Keratinocyte (primary cell): ENCODE measurements at regions not wholly inside any gene's neighbourhood (a gene's known extent, or its start where the extent isn't known, plus 50 kb on each side); places are given as distances from the start of the nearest gene placed in this dataset.

Experiments used
- DNase-seq: peaks from one replicate; pipeline ENCODE4 v3.0.0-alpha.2; 2011; ENCODE audit warnings: low read depth, missing footprints, low spot score
- FAIRE-seq: peaks from 2 replicates; lab custom pipeline; 2011; peaks lifted over from hg19 to GRCh38; lab: Jason Lieb, UNC
- H2AFZ ChIP-seq: 2 replicates; pipeline ENCODE4 v1.6.0; 2012; ENCODE audit warnings: low read length, control low read depth, inconsistent platforms; ENCODE audit not compliant: control insufficient read depth
- H3K27ac ChIP-seq: 2 replicates; pipeline ENCODE4 v1.5.1; 2011; ENCODE audit warnings: low read length; ENCODE audit not compliant: control insufficient read depth, insufficient read depth
- H3K27me3 ChIP-seq: 3 replicates; pipeline ENCODE4 v1.6.0; 2011; ENCODE audit warnings: low read length; ENCODE audit not compliant: control insufficient read depth, insufficient read depth; ENCODE audit errors: extremely low read depth
- H3K36me3 ChIP-seq, 2 experiments: 2 replicates in 1 of 2; 3 replicates in 1 of 2; pipeline ENCODE4 v1.5.1; 2011; ENCODE audit warnings: low read length in 2 of 2, mild to moderate bottlenecking in 1 of 2; ENCODE audit not compliant: control insufficient read depth in 2 of 2, insufficient read depth in 2 of 2; ENCODE audit errors: extremely low read depth in 1 of 2
- H3K4me1 ChIP-seq: 3 replicates; pipeline ENCODE4 v1.5.1; 2011; ENCODE audit warnings: low read length; ENCODE audit not compliant: control insufficient read depth, insufficient read depth; ENCODE audit errors: extremely low read depth
- H3K4me2 ChIP-seq: 3 replicates; pipeline ENCODE4 v1.6.0; 2011; ENCODE audit warnings: low read depth, low read length; ENCODE audit not compliant: control insufficient read depth, insufficient read depth; ENCODE audit errors: extremely low read depth
- H3K4me3 ChIP-seq, 3 experiments: fragments of 200-600 bp in 1 of 3; sonication (generic) in 1 of 3; 2 replicates in 2 of 3; 3 replicates in 1 of 3; pipeline ENCODE4 v1.5.1; 2011 to 2016; ENCODE audit warnings: low read length in 3 of 3, mild to moderate bottlenecking in 3 of 3, control low read depth in 2 of 3, inconsistent platforms in 1 of 3, low read depth in 1 of 3, mixed read lengths in 1 of 3, mixed run types in 1 of 3, moderate library complexity in 1 of 3; ENCODE audit not compliant: control insufficient read depth in 2 of 3, insufficient read depth in 2 of 3; ENCODE audit errors: extremely low read depth in 1 of 3
- H3K79me2 ChIP-seq: 2 replicates; pipeline ENCODE4 v1.6.0; 2012; ENCODE audit warnings: low read length; ENCODE audit not compliant: control insufficient read depth, insufficient read depth
- H3K9ac ChIP-seq: 3 replicates; pipeline ENCODE4 v1.6.0; 2011; ENCODE audit warnings: low read length; ENCODE audit not compliant: control insufficient read depth, insufficient read depth; ENCODE audit errors: extremely low read depth
- H3K9me1 ChIP-seq: 3 replicates; pipeline ENCODE4 v1.6.0; 2011; ENCODE audit warnings: low read length; ENCODE audit not compliant: control insufficient read depth, insufficient read depth; ENCODE audit errors: extremely low read depth
- H3K9me3 ChIP-seq: 2 replicates; pipeline ENCODE4 v1.5.1; 2012; ENCODE audit warnings: low read depth, low read length; ENCODE audit not compliant: control insufficient read depth
- H4K20me1 ChIP-seq: 3 replicates; pipeline ENCODE4 v1.6.0; 2011; ENCODE audit warnings: low read length; ENCODE audit not compliant: control insufficient read depth, insufficient read depth; ENCODE audit errors: extremely low read depth
- CTCF ChIP-seq, 3 experiments: IDR thresholded peaks in 1 of 3; conservative IDR thresholded peaks in 1 of 3; optimal IDR thresholded peaks in 1 of 3; 2 replicates in 2 of 3; 3 replicates in 1 of 3; pipeline versions ENCODE3 to v1.5.1; 2011; ENCODE audit warnings: low read length in 3 of 3, mild to moderate bottlenecking in 3 of 3, moderate library complexity in 2 of 3, control low read depth in 1 of 3, inconsistent platforms in 1 of 3; ENCODE audit not compliant: insufficient read depth in 2 of 3; ENCODE audit errors: extremely low read depth in 1 of 3
- EZH2 ChIP-seq: IDR thresholded peaks from one replicate; pipeline ENCODE4 v1.6.1; 2012; ENCODE audit warnings: inconsistent platforms, mild to moderate bottlenecking, low read length, moderate library complexity
- dilution Hi-C: fragments of 300-500 bp; cut with MboI; formaldehyde crosslinking; loops from one replicate; pipeline ENCODE4 v1.7.0; 2020; ENCODE audit warnings: low sequenced_read_pairs; ENCODE audit not compliant: extremely low pct_ligation_motif_present

GRCh38 chr1:193537266-193538002, 351.0 kb upstream of the B3GALT2 start:
- H3K4me2 ChIP-seq = no peak overlapping the region
- no peaks in the 10 kb centered on the region for H3K27me3 ChIP-seq
- dilution Hi-C loops = no loop called here
- H3K9ac ChIP-seq = no peak overlapping the region
- no peaks in the 10 kb centered on the region for H4K20me1 ChIP-seq
- H3K9me1 ChIP-seq = no peaks in the 10 kb centered on the region
- H3K4me3 ChIP-seq = no peak overlapping the region
- no peaks in the 10 kb centered on the region for H3K79me2 ChIP-seq
- FAIRE-seq (no peak), DNase-seq (no peak)
- H3K9me3 ChIP-seq = no peaks in the 10 kb centered on the region
- H2AFZ ChIP-seq = no peak overlapping the region
- H3K36me3 ChIP-seq = no peaks in the 10 kb centered on the region
- no peak overlapping the region for H3K27ac ChIP-seq
- no peaks in the 10 kb centered on the region for H3K4me1 ChIP-seq
- TF ChIP-seq CTCF (optimal IDR thresholded peaks at IDR 0.05 in 1 of 3, IDR thresholded peaks at IDR 0.05 in 1 of 3, conservative IDR thresholded peaks at IDR 0.05 in 1 of 3; ENCODE audit: extremely low read depth in 1 of 3, insufficient read depth in 2 of 3, low read length in 3 of 3) (no peak), EZH2 (no peak)

GRCh38 chr1:193533853-193534252, 347.4 kb upstream of the B3GALT2 start:
- no peaks in the 10 kb centered on the region for H3K9me3 ChIP-seq
- no peak overlapping the region for H3K9ac ChIP-seq
- dilution Hi-C loops = no loop called here
- H3K9me1 ChIP-seq = no peaks in the 10 kb centered on the region
- H2AFZ ChIP-seq = no peak overlapping the region
- no peak for TF ChIP-seq CTCF (optimal IDR thresholded peaks at IDR 0.05 in 1 of 3, IDR thresholded peaks at IDR 0.05 in 1 of 3, conservative IDR thresholded peaks at IDR 0.05 in 1 of 3; ENCODE audit: extremely low read depth in 1 of 3, insufficient read depth in 2 of 3, low read length in 3 of 3)
- TF ChIP-seq EZH2 = no peak
- no peaks in the 10 kb centered on the region for H3K4me1 ChIP-seq
- no peak overlapping the region for H3K4me3 ChIP-seq
- H3K4me2 ChIP-seq = no peak overlapping the region
- H3K79me2 ChIP-seq = no peaks in the 10 kb centered on the region
- H3K36me3 ChIP-seq = no peaks in the 10 kb centered on the region
- H4K20me1 ChIP-seq = no peaks in the 10 kb centered on the region
- no peak for FAIRE-seq
- no peaks in the 10 kb centered on the region for H3K27me3 ChIP-seq
- no peak for DNase-seq
- no peak overlapping the region for H3K27ac ChIP-seq
